ENCODE measurements at regions not wholly inside any gene's neighbourhood (a gene's known extent, or its start where the extent isn't known, plus 50 kb on each side); places are given as distances from the start of the nearest gene placed in this dataset.

- TF ChIP-seq POLR2A (IDR thresholded peaks at IDR 0.05) = no peak
- TF ChIP-seq CTCF (IDR thresholded peaks at IDR 0.05) = no peak
- no peaks in the 10 kb centered on the region for H3K4me1 ChIP-seq
Measured at GRCh38 chr5:97545886-97546535, 363.0 kb upstream of the RIOK2 start.

GRCh38 chr5:97547430-97547829, 364.4 kb upstream of the RIOK2 start:
- Histone ChIP-seq H3K27me3 (no peaks in the 10 kb centered on the region), H3K4me1 (no peaks in the 10 kb centered on the region), H3K27ac (no peak overlapping the region), H3K4me3 (replicated peaks in 1 of 3) (no peak overlapping the region), H3K9me3 (no peaks in the 10 kb centered on the region), H3K36me3 (no peaks in the 10 kb centered on the region)
- intact Hi-C loops (cut with DNase I) = no loop called here
- TF ChIP-seq POLR2A (IDR thresholded peaks at IDR 0.05) (no peak), CTCF (IDR thresholded peaks at IDR 0.05) (no peak)
- WGBS, 2 donors = 89 to 91% methylated on average over 2 of the region's 2 CpGs
- no peak for DNase-seq

More at GRCh38 chr5:97545886-97546535, 363.0 kb upstream of the RIOK2 start:
- 63 to 75% methylated on average over 2 of the region's 2 CpGs for WGBS, 2 donors
- DNase-seq = no peak
- Histone ChIP-seq H3K27ac (no peak overlapping the region), H3K27me3 (no peaks in the 10 kb centered on the region), H3K4me3 (replicated peaks in 1 of 3) (no peak overlapping the region), H3K36me3 (no peaks in the 10 kb centered on the region), H3K9me3 (no peaks in the 10 kb centered on the region)
- intact Hi-C loops (cut with DNase I) = no loop called here

- Histone ChIP-seq H3K36me3 (no peaks in the 10 kb centered on the region), H3K4me3 (replicated peaks in 1 of 3) (no peak overlapping the region), H3K9me3 (no peaks in the 10 kb centered on the region), H3K27ac (no peak overlapping the region), H3K4me1 (no peaks in the 10 kb centered on the region), H3K27me3 (no peaks in the 10 kb centered on the region)
- WGBS, 2 donors = 85 to 92% methylated on average over 1 of the region's 1 CpG
- no peak for DNase-seq
- TF ChIP-seq CTCF (IDR thresholded peaks at IDR 0.05) (no peak), POLR2A (IDR thresholded peaks at IDR 0.05) (no peak)
- intact Hi-C loops (cut with DNase I) = no loop called here
Measured at GRCh38 chr5:97547999-97548738, 365.1 kb upstream of the RIOK2 start.

GRCh38 chr5:97548739-97549080, 365.7 kb upstream of the RIOK2 start:
- no peaks in the 10 kb centered on the region for H3K27me3 ChIP-seq
- H3K4me1 ChIP-seq = no peaks in the 10 kb centered on the region
- no peak for DNase-seq
- no peak for TF ChIP-seq CTCF (IDR thresholded peaks at IDR 0.05)
- no peak for TF ChIP-seq POLR2A (IDR thresholded peaks at IDR 0.05)
- H3K36me3 ChIP-seq = no peaks in the 10 kb centered on the region
- no peak overlapping the region for H3K4me3 ChIP-seq (replicated peaks in 1 of 3)
- H3K27ac ChIP-seq = no peak overlapping the region
- no peaks in the 10 kb centered on the region for H3K9me3 ChIP-seq
- intact Hi-C loops (cut with DNase I) = no loop called here

- 82 to 83% methylated on average over 4 of the region's 4 CpGs for WGBS, 2 donors
- H3K36me3 ChIP-seq = no peaks in the 10 kb centered on the region
Measured at GRCh38 chr5:97549496-97549895, 366.4 kb upstream of the RIOK2 start.

More at GRCh38 chr5:97549496-97549895, 366.4 kb upstream of the RIOK2 start:
- no peak for TF ChIP-seq CTCF (IDR thresholded peaks at IDR 0.05)
- TF ChIP-seq POLR2A (IDR thresholded peaks at IDR 0.05) = no peak
- no peaks in the 10 kb centered on the region for H3K9me3 ChIP-seq
- H3K4me1 ChIP-seq = no peaks in the 10 kb centered on the region
- no peak for DNase-seq
- H3K4me3 ChIP-seq (replicated peaks in 1 of 3) = no peak overlapping the region
- intact Hi-C loops (cut with DNase I) = no loop called here
- H3K27me3 ChIP-seq = no peaks in the 10 kb centered on the region
- H3K27ac ChIP-seq = no peak overlapping the region
